GM19455 (cell line): ENCODE measurements at regions not wholly inside any gene's neighbourhood (a gene's known extent, or its start where the extent isn't known, plus 50 kb on each side); places are given as distances from the start of the nearest gene placed in this dataset.

ENCODE experiments used
- ATAC-seq: cut with Tn5 transposase; IDR thresholded peaks from one replicate; pipeline ENCODE4 v1.9.1; 2021; ENCODE audit not compliant: unreplicated experiment

DNA sequence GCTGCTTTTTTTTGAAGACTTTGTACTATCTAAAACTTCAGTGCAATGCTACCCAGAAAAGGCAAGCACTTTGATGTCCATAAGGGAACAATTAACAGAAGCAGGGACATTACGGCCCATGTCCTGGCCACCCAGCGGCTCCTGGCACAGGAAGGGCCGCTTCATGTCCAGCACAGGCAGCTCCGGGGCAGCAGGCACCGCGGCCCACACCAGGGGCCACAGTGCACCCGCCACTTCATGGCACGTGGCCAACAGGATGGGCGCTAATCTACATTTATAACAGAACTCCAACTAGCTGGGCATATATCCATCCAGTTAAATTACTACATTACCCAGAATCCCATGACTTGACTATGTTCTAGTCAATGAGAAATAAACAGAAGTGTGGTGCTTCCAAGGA lies 198.2 kb upstream of the ID4 start:
- ATAC-seq = no peak

DNA sequence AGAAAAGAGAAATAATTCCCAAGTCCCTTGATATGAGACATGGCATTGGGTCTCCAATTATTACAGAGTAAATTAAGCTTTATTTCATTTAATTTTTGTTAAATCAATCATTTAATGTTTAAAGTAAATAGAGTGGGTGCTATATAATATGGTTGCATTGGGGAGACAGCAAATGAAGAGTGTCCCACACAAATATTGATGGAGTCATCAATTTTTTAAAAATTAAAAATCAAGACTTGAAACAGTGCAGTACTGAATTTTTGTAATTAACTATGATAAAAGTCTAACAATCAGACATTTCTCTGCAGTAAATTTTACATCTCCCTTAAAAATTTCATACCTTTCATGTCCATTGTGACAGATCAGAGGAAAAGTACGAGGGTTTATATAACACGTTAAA lies 193.9 kb upstream of the ID4 start:
- no peak for ATAC-seq

- ATAC-seq = no peak
Measured at GRCh38 chr6:19643713-19644112, 193.5 kb upstream of the ID4 start.

DNA sequence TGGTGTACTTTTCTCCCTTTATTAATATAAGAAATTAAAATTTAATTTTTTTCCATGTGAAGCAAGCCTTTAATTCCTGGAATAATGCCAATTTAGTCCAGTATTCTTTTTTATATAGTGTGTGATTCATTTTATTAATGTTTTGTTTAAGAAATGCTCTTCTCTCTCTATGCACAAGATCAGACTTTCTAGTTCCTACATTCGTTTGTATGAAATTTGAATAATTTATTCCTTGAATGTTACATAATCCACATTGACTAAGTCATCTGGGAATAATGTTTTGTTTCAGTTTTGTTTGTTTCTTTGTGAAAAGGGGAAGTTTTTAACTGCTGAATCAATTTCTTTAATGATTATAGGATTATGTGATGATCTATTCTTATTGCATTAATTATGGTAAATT lies 181.4 kb upstream of the ID4 start:
- ATAC-seq = no peak

DNA sequence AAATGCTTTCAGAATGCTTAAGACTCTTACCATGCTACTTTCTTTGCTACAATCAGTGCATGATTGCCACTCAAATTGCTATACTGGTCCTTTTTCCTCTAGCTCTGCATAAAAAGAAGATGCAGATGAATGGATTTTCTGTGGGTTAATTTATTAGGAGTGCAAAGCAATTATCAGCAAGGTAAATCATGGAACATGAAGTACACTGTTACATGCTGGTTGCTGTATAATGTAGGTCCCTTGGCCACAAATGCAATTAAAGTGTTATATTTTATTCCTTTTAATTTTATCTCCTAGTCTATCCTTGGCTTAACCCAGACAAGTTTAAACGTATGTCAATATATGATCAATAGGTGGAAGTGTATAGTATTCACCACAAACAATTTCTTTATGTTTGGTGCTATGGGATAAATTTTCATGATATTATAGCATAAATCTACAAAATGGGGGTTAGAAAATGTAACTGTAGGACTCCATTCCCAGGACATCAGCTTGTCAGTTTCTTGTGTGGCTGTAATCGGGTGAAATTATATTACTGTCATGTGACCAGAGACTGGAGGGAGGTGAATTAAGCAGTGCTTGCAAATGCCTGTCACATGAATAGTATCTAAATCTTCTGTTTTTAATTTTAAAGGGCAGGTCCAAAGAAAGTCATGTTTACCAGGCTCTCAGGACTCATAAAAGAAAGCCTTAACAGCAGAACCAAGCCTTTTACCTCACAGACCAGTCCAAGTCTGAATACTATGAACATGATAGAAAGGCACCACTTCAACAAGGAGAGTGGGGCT lies 176.9 kb upstream of the ID4 start:
- no peak for ATAC-seq

DNA sequence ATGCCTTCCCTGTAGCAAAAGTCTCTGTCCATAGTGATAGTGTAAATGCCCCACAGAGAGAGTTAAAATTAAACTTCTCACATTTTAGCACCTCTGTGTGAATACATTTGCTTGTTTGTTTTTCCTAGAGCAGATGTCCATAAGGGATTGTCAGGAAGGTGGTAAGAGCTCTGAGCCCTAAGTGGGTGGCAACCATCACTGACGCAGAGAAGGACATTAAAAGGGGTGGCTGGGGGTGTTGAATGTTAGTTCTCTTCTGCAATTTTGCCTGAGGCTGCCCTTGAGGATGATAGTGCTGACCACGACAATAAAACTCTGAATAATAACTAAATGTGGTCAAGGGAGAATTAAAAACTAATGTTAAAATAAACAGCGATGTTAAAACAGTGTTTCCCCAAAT lies 174.3 kb upstream of the ID4 start:
- ATAC-seq = no peak

DNA sequence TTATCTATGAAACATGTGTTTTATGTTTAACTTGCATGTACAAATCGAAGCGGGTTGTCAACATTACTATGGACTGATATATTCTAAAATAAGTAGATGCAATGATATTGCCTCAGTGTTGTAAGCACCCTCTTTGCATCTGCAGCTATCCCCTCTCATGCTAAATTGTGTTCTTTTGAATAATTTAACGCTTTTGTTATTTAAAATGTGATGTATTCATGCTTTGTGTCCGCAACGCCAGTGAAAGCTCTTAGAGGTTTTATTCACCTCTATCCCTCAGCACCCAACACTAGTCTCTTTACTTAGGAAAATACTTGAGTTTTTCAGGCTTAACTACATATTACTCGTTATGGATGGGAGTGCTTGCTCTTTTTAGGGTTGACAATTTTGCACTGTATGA lies 173.7 kb upstream of the ID4 start:
- no peak for ATAC-seq

GRCh38 chr6:19664050-19664449 lies 173.1 kb upstream of the ID4 start:
- no peak for ATAC-seq

GRCh38 chr6:19664878-19665612 lies 172.1 kb upstream of the ID4 start:
- ATAC-seq = no peak

DNA sequence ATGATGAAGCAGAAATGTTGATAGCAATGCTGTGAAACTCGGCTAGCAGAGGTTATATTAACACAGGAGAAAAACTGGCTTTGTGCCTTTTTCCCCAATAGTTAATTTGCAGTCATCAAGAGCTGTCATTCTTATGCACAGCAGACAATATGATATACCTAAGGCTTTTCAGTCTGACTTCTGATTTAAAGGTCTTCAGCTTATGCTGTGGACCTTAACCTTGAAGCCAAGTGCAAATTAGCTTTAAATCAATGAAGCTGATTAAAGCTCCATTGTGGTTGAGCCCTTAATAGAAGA lies 171.6 kb upstream of the ID4 start:
- ATAC-seq = no peak

GRCh38 chr6:19668710-19669109 lies 168.5 kb upstream of the ID4 start:
- no peak for ATAC-seq

- ATAC-seq = no peak
Measured at GRCh38 chr6:19669206-19669605, 168.0 kb upstream of the ID4 start.

DNA sequence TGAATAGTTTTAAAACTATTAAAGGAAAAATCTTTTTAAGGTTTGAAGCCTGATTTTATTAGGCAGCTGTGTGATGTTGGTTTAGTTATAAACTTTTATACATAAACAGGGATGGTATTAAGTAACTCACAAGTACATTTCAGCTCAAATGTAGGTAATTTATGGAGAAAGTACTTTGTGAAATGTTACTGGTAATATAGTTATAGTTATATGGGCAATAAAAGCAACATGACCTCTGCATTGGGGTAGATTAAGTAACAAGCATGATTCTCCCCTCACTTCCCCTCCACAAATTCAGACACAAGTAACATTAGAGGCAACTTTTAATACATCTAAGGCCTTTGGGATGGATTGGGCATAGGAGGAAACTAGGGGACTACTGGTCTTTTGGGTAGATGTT lies 154.3 kb upstream of the ID4 start:
- no peak for ATAC-seq

GRCh38 chr6:19690325-19691075 lies 146.7 kb upstream of the ID4 start:
- ATAC-seq = no peak

DNA sequence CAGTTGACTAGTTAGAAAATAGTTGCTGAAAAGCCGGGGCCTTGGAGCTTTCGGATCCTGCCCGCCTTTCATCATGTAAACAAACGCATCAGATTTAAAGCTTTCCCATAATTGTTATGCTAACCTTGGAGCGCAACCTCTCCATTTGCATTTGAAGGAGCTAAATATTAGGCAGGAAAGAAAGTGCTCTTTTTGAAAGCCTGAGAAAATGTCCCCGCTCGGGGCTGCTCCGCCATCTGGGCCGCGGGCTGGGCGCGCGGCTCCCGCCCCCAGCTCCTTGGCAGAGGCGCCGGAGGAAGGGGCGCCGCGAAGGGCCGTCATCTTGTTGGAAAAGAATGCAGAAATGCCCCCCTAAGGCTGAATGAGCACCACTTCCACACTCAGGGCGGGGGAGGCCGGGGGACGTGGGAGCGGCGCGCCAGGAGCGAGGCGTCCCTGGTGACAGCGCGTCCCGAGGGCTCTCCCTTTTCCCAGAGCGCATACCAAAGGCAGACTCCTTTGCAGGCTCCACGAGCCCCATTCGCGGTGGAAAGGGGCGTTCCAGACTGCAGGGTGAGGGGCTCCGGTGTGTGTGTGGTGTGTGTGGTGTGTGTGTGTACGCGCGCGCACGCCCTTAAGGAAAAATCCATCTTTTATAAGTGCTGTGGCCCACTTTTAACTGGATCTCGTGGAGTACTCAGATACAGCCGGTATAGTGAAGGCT lies 145.6 kb upstream of the ID4 start:
- ATAC-seq = no peak

- ATAC-seq = no peak
Measured at GRCh38 chr6:19692506-19693298, 144.5 kb upstream of the ID4 start.

DNA sequence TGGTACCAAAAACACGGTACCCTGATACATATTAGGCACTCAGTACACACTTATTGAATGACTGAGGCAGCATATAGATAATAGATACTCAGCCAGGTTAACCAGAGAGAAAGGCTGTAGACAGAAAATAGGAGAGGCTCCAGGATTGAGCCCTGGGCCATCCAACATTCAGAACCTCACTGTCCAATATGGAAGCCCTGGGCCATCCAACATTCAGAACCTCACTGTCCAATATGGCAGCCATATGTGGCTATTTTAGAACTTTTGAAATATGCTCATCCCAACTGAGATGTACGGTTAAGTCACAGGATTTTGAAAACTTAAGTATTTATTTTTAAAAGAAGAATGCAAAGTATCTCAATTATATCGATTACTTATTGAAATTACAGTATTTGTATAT lies 142.5 kb upstream of the ID4 start:
- no peak for ATAC-seq

DNA sequence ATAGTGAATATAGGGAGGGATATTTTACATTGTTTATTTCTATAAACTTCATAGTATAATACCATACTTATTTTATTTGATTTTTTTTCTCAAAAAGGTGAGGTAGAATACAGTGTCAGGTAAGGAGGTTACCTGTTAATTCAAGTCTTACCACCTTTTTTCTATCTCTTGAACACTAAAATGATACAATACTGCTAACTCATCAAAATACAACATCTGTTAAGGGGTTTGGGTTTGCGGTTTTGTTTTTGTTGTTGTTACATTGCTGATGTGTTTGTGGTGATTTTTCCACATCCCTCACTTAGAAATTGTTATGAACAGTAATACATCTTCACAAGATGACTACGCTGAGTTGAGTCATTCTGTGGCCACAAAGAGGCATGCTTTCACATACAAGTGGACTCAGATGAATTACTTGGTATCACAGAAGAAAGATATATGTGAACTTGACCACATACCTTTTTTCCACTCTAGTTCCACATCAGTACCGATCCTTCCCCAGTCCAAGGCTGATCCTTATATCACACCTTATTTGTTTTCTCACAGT lies 139.4 kb upstream of the ID4 start:
- no peak for ATAC-seq

DNA sequence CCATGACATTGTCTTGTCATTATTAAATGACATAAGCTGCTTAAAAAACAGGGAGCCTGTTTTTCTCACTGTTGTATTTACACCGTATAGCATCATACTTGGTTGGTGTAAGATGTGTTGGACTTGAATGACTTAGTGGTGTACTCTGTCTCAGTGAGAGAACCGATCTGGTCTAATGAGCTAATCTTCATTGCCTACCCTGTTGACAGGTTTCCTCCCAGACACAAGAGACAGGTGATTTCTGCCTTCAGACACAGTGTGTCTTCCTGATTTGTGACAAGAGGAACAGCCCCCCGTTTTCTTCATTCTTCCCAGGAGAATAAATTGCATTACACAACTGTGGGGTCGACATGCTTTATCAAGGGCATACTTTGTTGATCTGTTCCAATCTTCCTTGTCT lies 137.2 kb upstream of the ID4 start:
- ATAC-seq = no peak

- ATAC-seq = no peak
Measured at GRCh38 chr6:19705606-19706005, 131.6 kb upstream of the ID4 start.
